HepG2 (cell line): ENCODE measurements at regions not wholly inside any gene's neighbourhood (a gene's known extent, or its start where the extent isn't known, plus 50 kb on each side); places are given as distances from the start of the nearest gene placed in this dataset.

ENCODE experiments used
- CC2D1A ChIP-seq: sonication (generic); formaldehyde crosslinking; IDR thresholded peaks from 2 replicates; pipeline ENCODE4 v1.8.1; 2023; ENCODE audit warnings: mild to moderate bottlenecking, missing genetic modification reagents
- ELF3 ChIP-seq: IDR thresholded peaks from 2 replicates; pipeline ENCODE4 v1.6.1; 2016; ENCODE audit warnings: missing genetic modification reagents, missing compliant biosample characterization
- GATAD1 ChIP-seq: IDR thresholded peaks from 2 replicates; pipeline ENCODE4 v1.6.1; 2016; ENCODE audit warnings: missing genetic modification reagents, missing compliant biosample characterization
- HES4 ChIP-seq: sonication (generic); formaldehyde crosslinking; IDR thresholded peaks from 2 replicates; pipeline ENCODE4 v1.9.0; 2021; ENCODE audit warnings: mild to moderate bottlenecking, missing genetic modification reagents, borderline replicate concordance
- NR3C1 ChIP-seq: sonication (generic); formaldehyde crosslinking; IDR thresholded peaks from 2 replicates; pipeline ENCODE4 v1.4.0; 2020; ENCODE audit warnings: missing genetic modification reagents
- SMARCC2 ChIP-seq: fragments of 450-650 bp; IDR thresholded peaks from 2 replicates; pipeline ENCODE4 v1.6.1; 2017; ENCODE audit warnings: antibody characterized with exemption, mild to moderate bottlenecking
- SSRP1 ChIP-seq: IDR thresholded peaks from 2 replicates; pipeline ENCODE4 v1.6.1; 2016; ENCODE audit warnings: control low read depth
- TCF12 ChIP-seq, 2 experiments: fragments of 450-650 bp in 1 of 2; sonication (generic) in 1 of 2; formaldehyde crosslinking in 1 of 2; IDR thresholded peaks; 2 replicates each; pipeline versions ENCODE4 v1.6.1 to v1.8.0; 2017 to 2022; ENCODE audit warnings: antibody characterized with exemption in 1 of 2, mild to moderate bottlenecking in 1 of 2, missing genetic modification reagents in 1 of 2, moderate library complexity in 1 of 2
- TGIF2 ChIP-seq: IDR thresholded peaks from 2 replicates; pipeline ENCODE4 v1.6.1; 2016; ENCODE audit warnings: control low read depth, missing compliant biosample characterization
- ZNF12 ChIP-seq: sonication (generic); formaldehyde crosslinking; IDR thresholded peaks from 2 replicates; pipeline ENCODE4 v1.5.0; 2020; ENCODE audit warnings: missing genetic modification reagents
- ZNF24 ChIP-seq: fragments of 450-650 bp; IDR thresholded peaks from 2 replicates; pipeline ENCODE4 v1.6.1; 2017; ENCODE audit warnings: antibody characterized with exemption, mild to moderate bottlenecking
- ZNF367 ChIP-seq: sonication (generic); formaldehyde crosslinking; IDR thresholded peaks from 2 replicates; pipeline ENCODE4 v1.4.0; 2020; ENCODE audit warnings: missing genetic modification reagents, borderline replicate concordance
- ZNF501 ChIP-seq: sonication (generic); formaldehyde crosslinking; IDR thresholded peaks from 2 replicates; pipeline ENCODE4 v1.5.1; 2020; ENCODE audit warnings: mild to moderate bottlenecking, moderate library complexity, missing genetic modification reagents
- ZNF577 ChIP-seq: sonication (generic); formaldehyde crosslinking; IDR thresholded peaks from 2 replicates; pipeline ENCODE4 v1.4.0; 2020; ENCODE audit warnings: mild to moderate bottlenecking, low read depth, missing genetic modification reagents, borderline replicate concordance
- ZSCAN22 ChIP-seq: sonication (generic); formaldehyde crosslinking; IDR thresholded peaks from 2 replicates; pipeline ENCODE4 v1.4.0; 2020; ENCODE audit warnings: mild to moderate bottlenecking, missing genetic modification reagents
- ZSCAN31 ChIP-seq: sonication (generic); formaldehyde crosslinking; IDR thresholded peaks from 2 replicates; pipeline ENCODE4 v1.5.0; 2020; ENCODE audit warnings: low read depth, mild to moderate bottlenecking, missing genetic modification reagents
- TF ChIP-seq, protein P1 (sequence below): sonication (generic); formaldehyde crosslinking; IDR thresholded peaks from 2 replicates; pipeline ENCODE4; 2020; ENCODE audit warnings: missing genetic modification reagents, mild to moderate bottlenecking, borderline replicate concordance
- TF ChIP-seq, protein P2 (sequence below): sonication (generic); formaldehyde crosslinking; IDR thresholded peaks from 2 replicates; pipeline ENCODE4 v1.8.1; 2023; ENCODE audit warnings: missing genetic modification reagents, inconsistent platforms, borderline replicate concordance
- TF ChIP-seq, protein P3 (sequence below): sonication (generic); formaldehyde crosslinking; IDR thresholded peaks from 2 replicates; pipeline ENCODE4 v1.8.1; 2022; ENCODE audit warnings: mild to moderate bottlenecking, missing genetic modification reagents
- TF ChIP-seq, protein P4 (sequence below): IDR thresholded peaks from 2 replicates; pipeline ENCODE4 v1.6.1; 2016; ENCODE audit warnings: low read depth, missing genetic modification reagents, missing compliant biosample characterization

DNA sequence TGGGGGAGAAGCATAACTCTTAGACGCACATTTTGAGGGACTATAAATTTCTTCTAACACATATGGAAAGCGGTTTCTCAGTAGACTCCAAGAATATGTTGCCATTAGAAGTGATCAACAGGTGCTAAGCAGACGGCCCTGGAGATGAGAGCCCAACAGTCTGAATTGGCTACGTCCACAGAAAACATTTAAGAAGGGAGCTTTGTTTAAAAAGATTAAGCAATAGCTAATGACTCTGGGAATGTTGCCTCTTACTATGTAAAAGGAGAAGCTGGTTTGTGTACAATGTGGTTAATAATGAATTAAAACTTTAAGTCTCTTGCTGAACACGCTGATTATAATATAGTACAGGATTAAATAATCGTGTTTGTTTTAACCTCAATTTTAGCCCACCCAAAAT is 399.5 kb downstream of the SMARCA1 start (continued):
- TF ChIP-seq, protein P1, sequence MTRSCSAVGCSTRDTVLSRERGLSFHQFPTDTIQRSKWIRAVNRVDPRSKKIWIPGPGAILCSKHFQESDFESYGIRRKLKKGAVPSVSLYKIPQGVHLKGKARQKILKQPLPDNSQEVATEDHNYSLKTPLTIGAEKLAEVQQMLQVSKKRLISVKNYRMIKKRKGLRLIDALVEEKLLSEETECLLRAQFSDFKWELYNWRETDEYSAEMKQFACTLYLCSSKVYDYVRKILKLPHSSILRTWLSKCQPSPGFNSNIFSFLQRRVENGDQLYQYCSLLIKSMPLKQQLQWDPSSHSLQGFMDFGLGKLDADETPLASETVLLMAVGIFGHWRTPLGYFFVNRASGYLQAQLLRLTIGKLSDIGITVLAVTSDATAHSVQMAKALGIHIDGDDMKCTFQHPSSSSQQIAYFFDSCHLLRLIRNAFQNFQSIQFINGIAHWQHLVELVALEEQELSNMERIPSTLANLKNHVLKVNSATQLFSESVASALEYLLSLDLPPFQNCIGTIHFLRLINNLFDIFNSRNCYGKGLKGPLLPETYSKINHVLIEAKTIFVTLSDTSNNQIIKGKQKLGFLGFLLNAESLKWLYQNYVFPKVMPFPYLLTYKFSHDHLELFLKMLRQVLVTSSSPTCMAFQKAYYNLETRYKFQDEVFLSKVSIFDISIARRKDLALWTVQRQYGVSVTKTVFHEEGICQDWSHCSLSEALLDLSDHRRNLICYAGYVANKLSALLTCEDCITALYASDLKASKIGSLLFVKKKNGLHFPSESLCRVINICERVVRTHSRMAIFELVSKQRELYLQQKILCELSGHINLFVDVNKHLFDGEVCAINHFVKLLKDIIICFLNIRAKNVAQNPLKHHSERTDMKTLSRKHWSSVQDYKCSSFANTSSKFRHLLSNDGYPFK (CRISPR knock-in tag): no peak
- no peak for TF ChIP-seq ZSCAN22 (CRISPR knock-in tag)
- TF ChIP-seq NR3C1 (CRISPR knock-in tag): no peak
- no peak for TF ChIP-seq ZNF367 (CRISPR knock-in tag)
- TF ChIP-seq SMARCC2: no peak
- no peak for TF ChIP-seq TGIF2 (CRISPR knock-in tag)
- TF ChIP-seq, protein P2, sequence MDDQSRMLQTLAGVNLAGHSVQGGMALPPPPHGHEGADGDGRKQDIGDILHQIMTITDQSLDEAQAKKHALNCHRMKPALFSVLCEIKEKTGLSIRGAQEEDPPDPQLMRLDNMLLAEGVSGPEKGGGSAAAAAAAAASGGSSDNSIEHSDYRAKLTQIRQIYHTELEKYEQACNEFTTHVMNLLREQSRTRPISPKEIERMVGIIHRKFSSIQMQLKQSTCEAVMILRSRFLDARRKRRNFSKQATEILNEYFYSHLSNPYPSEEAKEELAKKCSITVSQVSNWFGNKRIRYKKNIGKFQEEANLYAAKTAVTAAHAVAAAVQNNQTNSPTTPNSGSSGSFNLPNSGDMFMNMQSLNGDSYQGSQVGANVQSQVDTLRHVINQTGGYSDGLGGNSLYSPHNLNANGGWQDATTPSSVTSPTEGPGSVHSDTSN: no peak
- 0 out of 2 replicates have a peak, but pooled peaks have one; percentile 22 for TF ChIP-seq ELF3 (CRISPR knock-in tag)
- TF ChIP-seq ZNF24: no peak
- TF ChIP-seq TCF12 (IDR thresholded peaks at IDR 0.05): no peak
- no peak for TF ChIP-seq TCF12 (CRISPR knock-in tag; IDR thresholded peaks at IDR 0.05)
- no peak for TF ChIP-seq SSRP1 (CRISPR knock-in tag)
- TF ChIP-seq ZNF577 (CRISPR knock-in tag): no peak
- TF ChIP-seq, protein P3, sequence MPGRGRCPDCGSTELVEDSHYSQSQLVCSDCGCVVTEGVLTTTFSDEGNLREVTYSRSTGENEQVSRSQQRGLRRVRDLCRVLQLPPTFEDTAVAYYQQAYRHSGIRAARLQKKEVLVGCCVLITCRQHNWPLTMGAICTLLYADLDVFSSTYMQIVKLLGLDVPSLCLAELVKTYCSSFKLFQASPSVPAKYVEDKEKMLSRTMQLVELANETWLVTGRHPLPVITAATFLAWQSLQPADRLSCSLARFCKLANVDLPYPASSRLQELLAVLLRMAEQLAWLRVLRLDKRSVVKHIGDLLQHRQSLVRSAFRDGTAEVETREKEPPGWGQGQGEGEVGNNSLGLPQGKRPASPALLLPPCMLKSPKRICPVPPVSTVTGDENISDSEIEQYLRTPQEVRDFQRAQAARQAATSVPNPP: no peak
- no peak for TF ChIP-seq GATAD1 (CRISPR knock-in tag)
- TF ChIP-seq, protein P4, sequence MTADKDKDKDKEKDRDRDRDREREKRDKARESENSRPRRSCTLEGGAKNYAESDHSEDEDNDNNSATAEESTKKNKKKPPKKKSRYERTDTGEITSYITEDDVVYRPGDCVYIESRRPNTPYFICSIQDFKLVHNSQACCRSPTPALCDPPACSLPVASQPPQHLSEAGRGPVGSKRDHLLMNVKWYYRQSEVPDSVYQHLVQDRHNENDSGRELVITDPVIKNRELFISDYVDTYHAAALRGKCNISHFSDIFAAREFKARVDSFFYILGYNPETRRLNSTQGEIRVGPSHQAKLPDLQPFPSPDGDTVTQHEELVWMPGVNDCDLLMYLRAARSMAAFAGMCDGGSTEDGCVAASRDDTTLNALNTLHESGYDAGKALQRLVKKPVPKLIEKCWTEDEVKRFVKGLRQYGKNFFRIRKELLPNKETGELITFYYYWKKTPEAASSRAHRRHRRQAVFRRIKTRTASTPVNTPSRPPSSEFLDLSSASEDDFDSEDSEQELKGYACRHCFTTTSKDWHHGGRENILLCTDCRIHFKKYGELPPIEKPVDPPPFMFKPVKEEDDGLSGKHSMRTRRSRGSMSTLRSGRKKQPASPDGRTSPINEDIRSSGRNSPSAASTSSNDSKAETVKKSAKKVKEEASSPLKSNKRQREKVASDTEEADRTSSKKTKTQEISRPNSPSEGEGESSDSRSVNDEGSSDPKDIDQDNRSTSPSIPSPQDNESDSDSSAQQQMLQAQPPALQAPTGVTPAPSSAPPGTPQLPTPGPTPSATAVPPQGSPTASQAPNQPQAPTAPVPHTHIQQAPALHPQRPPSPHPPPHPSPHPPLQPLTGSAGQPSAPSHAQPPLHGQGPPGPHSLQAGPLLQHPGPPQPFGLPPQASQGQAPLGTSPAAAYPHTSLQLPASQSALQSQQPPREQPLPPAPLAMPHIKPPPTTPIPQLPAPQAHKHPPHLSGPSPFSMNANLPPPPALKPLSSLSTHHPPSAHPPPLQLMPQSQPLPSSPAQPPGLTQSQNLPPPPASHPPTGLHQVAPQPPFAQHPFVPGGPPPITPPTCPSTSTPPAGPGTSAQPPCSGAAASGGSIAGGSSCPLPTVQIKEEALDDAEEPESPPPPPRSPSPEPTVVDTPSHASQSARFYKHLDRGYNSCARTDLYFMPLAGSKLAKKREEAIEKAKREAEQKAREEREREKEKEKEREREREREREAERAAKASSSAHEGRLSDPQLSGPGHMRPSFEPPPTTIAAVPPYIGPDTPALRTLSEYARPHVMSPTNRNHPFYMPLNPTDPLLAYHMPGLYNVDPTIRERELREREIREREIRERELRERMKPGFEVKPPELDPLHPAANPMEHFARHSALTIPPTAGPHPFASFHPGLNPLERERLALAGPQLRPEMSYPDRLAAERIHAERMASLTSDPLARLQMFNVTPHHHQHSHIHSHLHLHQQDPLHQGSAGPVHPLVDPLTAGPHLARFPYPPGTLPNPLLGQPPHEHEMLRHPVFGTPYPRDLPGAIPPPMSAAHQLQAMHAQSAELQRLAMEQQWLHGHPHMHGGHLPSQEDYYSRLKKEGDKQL (CRISPR knock-in tag): 0 out of 2 replicates have a peak, but pooled peaks have one; percentile 41
- TF ChIP-seq CC2D1A: no peak
- no peak for TF ChIP-seq ZSCAN31 (CRISPR knock-in tag)
- no peak for TF ChIP-seq ZNF501 (CRISPR knock-in tag)
- TF ChIP-seq HES4 (CRISPR knock-in tag): no peak
- TF ChIP-seq ZNF12: no peak
